SK-N-SH (cell line): ENCODE measurements at regions not wholly inside any gene's neighbourhood (a gene's known extent, or its start where the extent isn't known, plus 50 kb on each side); places are given as distances from the start of the nearest gene placed in this dataset.

Experiments
- CTCF ChIP-seq: fragments of 200-600 bp; sonication (generic); IDR thresholded peaks from 2 replicates; pipeline ENCODE4 v1.6.1; 2017; ENCODE audit warnings: antibody characterized with exemption, mild to moderate bottlenecking, moderate library complexity
- ELF1 ChIP-seq: IDR thresholded peaks from 2 replicates; pipeline ENCODE4 v1.4.0; 2012
- EP300 ChIP-seq, 2 experiments: IDR thresholded peaks; 2 replicates each; pipeline versions ENCODE4 v1.4.0 to v1.6.1; 2012; ENCODE audit warnings: borderline replicate concordance in 1 of 2, low read depth in 1 of 2, low read length in 1 of 2
- FOXM1 ChIP-seq: IDR thresholded peaks from 2 replicates; pipeline ENCODE4 v1.4.0; 2012; ENCODE audit warnings: low read depth, mild to moderate bottlenecking
- MAX ChIP-seq: IDR thresholded peaks from 2 replicates; pipeline ENCODE4 v1.4.0; 2012; ENCODE audit warnings: low read depth
- MXI1 ChIP-seq: IDR thresholded peaks from 2 replicates; pipeline ENCODE4 v1.6.1; 2012; ENCODE audit warnings: mild to moderate bottlenecking, low read depth, low read length, improper control_type of control experiment
- NFIC ChIP-seq: IDR thresholded peaks from 2 replicates; pipeline ENCODE4 v1.4.0; 2012; ENCODE audit warnings: borderline replicate concordance
- POLR2AphosphoS5 ChIP-seq: IDR thresholded peaks from 2 replicates; pipeline ENCODE4 v1.6.1; 2012; ENCODE audit warnings: low read depth, low read length
- RAD21 ChIP-seq: IDR thresholded peaks from 2 replicates; pipeline ENCODE4 v1.6.1; 2012; ENCODE audit warnings: mild to moderate bottlenecking, low read length
- RFX5 ChIP-seq: IDR thresholded peaks from 2 replicates; pipeline ENCODE4 v1.6.1; 2012; ENCODE audit warnings: mild to moderate bottlenecking, improper control_type of control experiment, low read length
- SMC3 ChIP-seq: IDR thresholded peaks from 2 replicates; pipeline ENCODE4 v1.6.1; 2012; ENCODE audit warnings: low read depth, low read length, improper control_type of control experiment
- USF2 ChIP-seq: fragments of 150-350 bp; IDR thresholded peaks from 2 replicates; pipeline ENCODE4 v1.6.1; 2017; ENCODE audit warnings: antibody characterized with exemption, low read length, low read depth, borderline replicate concordance

- TF ChIP-seq CTCF = no peak
- no peak for TF ChIP-seq RFX5
- TF ChIP-seq MXI1 = no peak
- TF ChIP-seq FOXM1 = no peak
- TF ChIP-seq POLR2AphosphoS5 = no peak
- no peak for TF ChIP-seq USF2
- TF ChIP-seq NFIC = no peak
- no peak for TF ChIP-seq ELF1
- no peak for TF ChIP-seq RAD21
- no peak for TF ChIP-seq EP300 (IDR thresholded peaks at IDR 0.05; ENCODE audit: borderline replicate concordance in 1 of 2, low read depth in 1 of 2, low read length in 1 of 2)
- TF ChIP-seq MAX = no peak
- no peak for TF ChIP-seq SMC3
These were observed 301.4 kb downstream of the UACA start for GRCh38 chr15:70461992-70462391.
